Lower lobe of right lung (tissue), 2 donors: ENCODE measurements at regions not wholly inside any gene's neighbourhood (a gene's known extent, or its start where the extent isn't known, plus 50 kb on each side); places are given as distances from the start of the nearest gene placed in this dataset.

Experiments used
- ATAC-seq, 2 donors: fragments of 200-7000 bp; cut with Tn5 transposase; one replicate each; pipeline ENCODE4 v1.9.1; 2020 to 2022; ENCODE audit warnings: mild to moderate bottlenecking in 2 of 2, moderate library complexity in 2 of 2
- DNase-seq: peaks from one replicate; pipeline ENCODE4 v3.0.0-alpha.2; 2020
- H3K27ac ChIP-seq: fragments of 200-600 bp; one replicate; pipeline ENCODE4 v1.8.0; 2022
- H3K27me3 ChIP-seq: fragments of 200-600 bp; one replicate; pipeline ENCODE4 v1.8.0; 2022; ENCODE audit warnings: low read depth
- H3K36me3 ChIP-seq: fragments of 200-600 bp; one replicate; pipeline ENCODE4 v1.8.0; 2022; ENCODE audit warnings: mild to moderate bottlenecking
- H3K4me1 ChIP-seq: fragments of 200-600 bp; one replicate; pipeline ENCODE4 v1.8.0; 2022
- H3K4me3 ChIP-seq: fragments of 200-600 bp; one replicate; pipeline ENCODE4 v1.8.0; 2022; ENCODE audit warnings: mild to moderate bottlenecking
- H3K9me3 ChIP-seq: fragments of 200-600 bp; one replicate; pipeline ENCODE4 v1.8.0; 2022
- CTCF ChIP-seq: fragments of 200-600 bp; IDR thresholded peaks from one replicate; pipeline ENCODE4 v1.8.0; 2022; ENCODE audit warnings: antibody characterized with exemption, mild to moderate bottlenecking
- intact Hi-C: fragments of 100-400 bp; cut with DNase I; formaldehyde crosslinking; loops from one replicate; pipeline ENCODE4 v1.11.0; 2022
- donor health status: DM: no; HTN: yes; CAD: no; lungs with severe emphysema.

- Histone ChIP-seq H3K36me3 (no peaks in the 10 kb centered on the region), H3K27ac (no peak overlapping the region), H3K4me3 (no peak overlapping the region), H3K27me3 (no peaks in the 10 kb centered on the region), H3K4me1 (no peaks in the 10 kb centered on the region), H3K9me3 (no peaks in the 10 kb centered on the region)
- intact Hi-C loops, result no loop called here
- no peak for ATAC-seq
- DNase-seq, result no peak
- no peak for TF ChIP-seq CTCF
These were observed 102.2 kb downstream of the JCAD start for GRCh38 chr10:29957236-29957635.

GRCh38 chr10:29956335-29956924, 103.0 kb downstream of the JCAD start:
- intact Hi-C loops, result no loop called here
- Histone ChIP-seq H3K27ac (no peak overlapping the region), H3K9me3 (no peaks in the 10 kb centered on the region), H3K4me1 (no peaks in the 10 kb centered on the region), H3K36me3 (no peaks in the 10 kb centered on the region), H3K4me3 (no peak overlapping the region), H3K27me3 (no peaks in the 10 kb centered on the region)
- TF ChIP-seq CTCF, result no peak
- no peak for DNase-seq
- ATAC-seq, result no peak

- no peak overlapping the region for H3K4me3 ChIP-seq
- ATAC-seq (no peak), DNase-seq (no peak)
- H3K9me3 ChIP-seq, result no peaks in the 10 kb centered on the region
- no peak for TF ChIP-seq CTCF
- intact Hi-C loops, result no loop called here
- H3K27me3 ChIP-seq, result no peaks in the 10 kb centered on the region
- H3K36me3 ChIP-seq, result no peaks in the 10 kb centered on the region
- H3K4me1 ChIP-seq, result no peaks in the 10 kb centered on the region
- no peak overlapping the region for H3K27ac ChIP-seq
These were observed 104.0 kb downstream of the JCAD start for GRCh38 chr10:29955329-29955935.

GRCh38 chr10:29951441-29951931, 107.9 kb downstream of the JCAD start:
- Histone ChIP-seq H3K27me3 (no peaks in the 10 kb centered on the region), H3K4me1 (peaks cover 16% of the 10 kb centered on the region), H3K9me3 (no peaks in the 10 kb centered on the region), H3K4me3 (no peak overlapping the region), H3K27ac (no peak overlapping the region), H3K36me3 (no peaks in the 10 kb centered on the region)
- intact Hi-C loops, result no loop called here
- DNase-seq (no peak), ATAC-seq (no peak)
- TF ChIP-seq CTCF, result no peak

GRCh38 chr10:29950391-29950790, 109.0 kb downstream of the JCAD start:
- Histone ChIP-seq H3K36me3 (no peaks in the 10 kb centered on the region), H3K27me3 (no peaks in the 10 kb centered on the region), H3K4me1 (peaks cover 16% of the 10 kb centered on the region), H3K9me3 (no peaks in the 10 kb centered on the region), H3K27ac (peak overlapping the region; percentile 20), H3K4me3 (no peak overlapping the region)
- ATAC-seq, result no peak
- TF ChIP-seq CTCF, result no peak
- no peak for DNase-seq
- intact Hi-C loops, result no loop called here
